ENCODE measurements at regions not wholly inside any gene's neighbourhood (a gene's known extent, or its start where the extent isn't known, plus 50 kb on each side); places are given as distances from the start of the nearest gene placed in this dataset.

DNA sequence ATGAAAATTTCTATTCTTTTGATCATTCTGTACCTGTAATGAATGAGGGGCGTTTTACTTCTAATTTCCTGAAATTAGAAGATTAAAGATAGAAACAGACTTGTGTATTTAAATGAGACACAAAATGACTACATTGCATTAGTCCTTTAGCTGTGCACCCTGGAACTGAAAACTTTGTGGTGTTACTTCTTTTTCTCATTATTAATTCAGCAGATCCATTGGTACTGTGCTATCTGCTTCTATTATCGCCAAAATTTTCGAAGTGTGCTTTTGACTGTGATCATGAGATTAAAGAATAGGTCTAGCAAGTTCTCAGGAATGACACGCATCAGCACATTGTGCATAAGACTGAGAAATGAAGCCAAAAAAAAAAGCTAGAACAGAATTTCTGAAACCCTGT is 1938.9 kb upstream of the TENM3 start:
- TF ChIP-seq, protein P1, sequence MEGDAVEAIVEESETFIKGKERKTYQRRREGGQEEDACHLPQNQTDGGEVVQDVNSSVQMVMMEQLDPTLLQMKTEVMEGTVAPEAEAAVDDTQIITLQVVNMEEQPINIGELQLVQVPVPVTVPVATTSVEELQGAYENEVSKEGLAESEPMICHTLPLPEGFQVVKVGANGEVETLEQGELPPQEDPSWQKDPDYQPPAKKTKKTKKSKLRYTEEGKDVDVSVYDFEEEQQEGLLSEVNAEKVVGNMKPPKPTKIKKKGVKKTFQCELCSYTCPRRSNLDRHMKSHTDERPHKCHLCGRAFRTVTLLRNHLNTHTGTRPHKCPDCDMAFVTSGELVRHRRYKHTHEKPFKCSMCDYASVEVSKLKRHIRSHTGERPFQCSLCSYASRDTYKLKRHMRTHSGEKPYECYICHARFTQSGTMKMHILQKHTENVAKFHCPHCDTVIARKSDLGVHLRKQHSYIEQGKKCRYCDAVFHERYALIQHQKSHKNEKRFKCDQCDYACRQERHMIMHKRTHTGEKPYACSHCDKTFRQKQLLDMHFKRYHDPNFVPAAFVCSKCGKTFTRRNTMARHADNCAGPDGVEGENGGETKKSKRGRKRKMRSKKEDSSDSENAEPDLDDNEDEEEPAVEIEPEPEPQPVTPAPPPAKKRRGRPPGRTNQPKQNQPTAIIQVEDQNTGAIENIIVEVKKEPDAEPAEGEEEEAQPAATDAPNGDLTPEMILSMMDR (IDR thresholded peaks at IDR 0.05; ENCODE audit: insufficient read depth, low read depth, low read length), result no peak
- TF ChIP-seq EZH2 (IDR thresholded peaks at IDR 0.05; ENCODE audit: insufficient read depth, low read length), result no peak
